Keratinocyte (primary cell): ENCODE measurements at regions not wholly inside any gene's neighbourhood (a gene's known extent, or its start where the extent isn't known, plus 50 kb on each side); places are given as distances from the start of the nearest gene placed in this dataset.

Experiments
- DNase-seq: peaks from one replicate; pipeline ENCODE4 v3.0.0-alpha.2; 2011; ENCODE audit warnings: low read depth, missing footprints, low spot score
- FAIRE-seq: peaks from 2 replicates; lab custom pipeline; 2011; peaks lifted over from hg19 to GRCh38; lab: Jason Lieb, UNC
- H2AFZ ChIP-seq: 2 replicates; pipeline ENCODE4 v1.6.0; 2012; ENCODE audit warnings: low read length, control low read depth, inconsistent platforms; ENCODE audit not compliant: control insufficient read depth
- H3K27ac ChIP-seq: 2 replicates; pipeline ENCODE4 v1.5.1; 2011; ENCODE audit warnings: low read length; ENCODE audit not compliant: control insufficient read depth, insufficient read depth
- H3K27me3 ChIP-seq: 3 replicates; pipeline ENCODE4 v1.6.0; 2011; ENCODE audit warnings: low read length; ENCODE audit not compliant: control insufficient read depth, insufficient read depth; ENCODE audit errors: extremely low read depth
- H3K36me3 ChIP-seq, 2 experiments: 2 replicates in 1 of 2; 3 replicates in 1 of 2; pipeline ENCODE4 v1.5.1; 2011; ENCODE audit warnings: low read length in 2 of 2, mild to moderate bottlenecking in 1 of 2; ENCODE audit not compliant: control insufficient read depth in 2 of 2, insufficient read depth in 2 of 2; ENCODE audit errors: extremely low read depth in 1 of 2
- H3K4me1 ChIP-seq: 3 replicates; pipeline ENCODE4 v1.5.1; 2011; ENCODE audit warnings: low read length; ENCODE audit not compliant: control insufficient read depth, insufficient read depth; ENCODE audit errors: extremely low read depth
- H3K4me2 ChIP-seq: 3 replicates; pipeline ENCODE4 v1.6.0; 2011; ENCODE audit warnings: low read depth, low read length; ENCODE audit not compliant: control insufficient read depth, insufficient read depth; ENCODE audit errors: extremely low read depth
- H3K4me3 ChIP-seq, 3 experiments: fragments of 200-600 bp in 1 of 3; sonication (generic) in 1 of 3; 2 replicates in 2 of 3; 3 replicates in 1 of 3; pipeline ENCODE4 v1.5.1; 2011 to 2016; ENCODE audit warnings: low read length in 3 of 3, mild to moderate bottlenecking in 3 of 3, control low read depth in 2 of 3, inconsistent platforms in 1 of 3, low read depth in 1 of 3, mixed read lengths in 1 of 3, mixed run types in 1 of 3, moderate library complexity in 1 of 3; ENCODE audit not compliant: control insufficient read depth in 2 of 3, insufficient read depth in 2 of 3; ENCODE audit errors: extremely low read depth in 1 of 3
- H3K79me2 ChIP-seq: 2 replicates; pipeline ENCODE4 v1.6.0; 2012; ENCODE audit warnings: low read length; ENCODE audit not compliant: control insufficient read depth, insufficient read depth
- H3K9ac ChIP-seq: 3 replicates; pipeline ENCODE4 v1.6.0; 2011; ENCODE audit warnings: low read length; ENCODE audit not compliant: control insufficient read depth, insufficient read depth; ENCODE audit errors: extremely low read depth
- H3K9me1 ChIP-seq: 3 replicates; pipeline ENCODE4 v1.6.0; 2011; ENCODE audit warnings: low read length; ENCODE audit not compliant: control insufficient read depth, insufficient read depth; ENCODE audit errors: extremely low read depth
- H3K9me3 ChIP-seq: 2 replicates; pipeline ENCODE4 v1.5.1; 2012; ENCODE audit warnings: low read depth, low read length; ENCODE audit not compliant: control insufficient read depth
- H4K20me1 ChIP-seq: 3 replicates; pipeline ENCODE4 v1.6.0; 2011; ENCODE audit warnings: low read length; ENCODE audit not compliant: control insufficient read depth, insufficient read depth; ENCODE audit errors: extremely low read depth
- CTCF ChIP-seq, 3 experiments: IDR thresholded peaks in 1 of 3; conservative IDR thresholded peaks in 1 of 3; optimal IDR thresholded peaks in 1 of 3; 2 replicates in 2 of 3; 3 replicates in 1 of 3; pipeline versions ENCODE3 to v1.5.1; 2011; ENCODE audit warnings: low read length in 3 of 3, mild to moderate bottlenecking in 3 of 3, moderate library complexity in 2 of 3, control low read depth in 1 of 3, inconsistent platforms in 1 of 3; ENCODE audit not compliant: insufficient read depth in 2 of 3; ENCODE audit errors: extremely low read depth in 1 of 3
- EZH2 ChIP-seq: IDR thresholded peaks from one replicate; pipeline ENCODE4 v1.6.1; 2012; ENCODE audit warnings: inconsistent platforms, mild to moderate bottlenecking, low read length, moderate library complexity
- dilution Hi-C: fragments of 300-500 bp; cut with MboI; formaldehyde crosslinking; loops from one replicate; pipeline ENCODE4 v1.7.0; 2020; ENCODE audit warnings: low sequenced_read_pairs; ENCODE audit not compliant: extremely low pct_ligation_motif_present

GRCh38 chr16:49150341-49150740, 131.3 kb downstream of the CBLN1 start:
- Histone ChIP-seq H3K9me3 (no peaks in the 10 kb centered on the region), H3K4me3 (no peak overlapping the region), H3K79me2 (no peaks in the 10 kb centered on the region), H3K9ac (no peak overlapping the region), H4K20me1 (no peaks in the 10 kb centered on the region), H3K9me1 (no peaks in the 10 kb centered on the region), H3K27me3 (no peaks in the 10 kb centered on the region), H3K4me1 (no peaks in the 10 kb centered on the region), H3K4me2 (no peak overlapping the region), H3K36me3 (no peaks in the 10 kb centered on the region), H3K27ac (no peak overlapping the region), H2AFZ (no peak overlapping the region)
- TF ChIP-seq CTCF (optimal IDR thresholded peaks at IDR 0.05 in 1 of 3, IDR thresholded peaks at IDR 0.05 in 1 of 3, conservative IDR thresholded peaks at IDR 0.05 in 1 of 3; ENCODE audit: extremely low read depth in 1 of 3, insufficient read depth in 2 of 3, low read length in 3 of 3) (no peak), EZH2 (no peak)
- FAIRE-seq: no peak
- DNase-seq: no peak
- dilution Hi-C loops: no loop called here

- dilution Hi-C loops: no loop called here
- no peaks in the 10 kb centered on the region for H3K79me2 ChIP-seq
- H3K9ac ChIP-seq: no peak overlapping the region
- FAIRE-seq (no peak), DNase-seq (no peak)
- H3K27ac ChIP-seq: no peak overlapping the region
- TF ChIP-seq EZH2: no peak
- no peak for TF ChIP-seq CTCF (optimal IDR thresholded peaks at IDR 0.05 in 1 of 3, IDR thresholded peaks at IDR 0.05 in 1 of 3, conservative IDR thresholded peaks at IDR 0.05 in 1 of 3; ENCODE audit: extremely low read depth in 1 of 3, insufficient read depth in 2 of 3, low read length in 3 of 3)
- H2AFZ ChIP-seq: no peak overlapping the region
- no peaks in the 10 kb centered on the region for H3K9me3 ChIP-seq
- no peaks in the 10 kb centered on the region for H4K20me1 ChIP-seq
- no peaks in the 10 kb centered on the region for H3K4me1 ChIP-seq
- H3K27me3 ChIP-seq: no peaks in the 10 kb centered on the region
- H3K36me3 ChIP-seq: no peaks in the 10 kb centered on the region
- no peaks in the 10 kb centered on the region for H3K9me1 ChIP-seq
- no peak overlapping the region for H3K4me2 ChIP-seq
- no peak overlapping the region for H3K4me3 ChIP-seq
Observed at GRCh38 chr16:49148410-49148809, 133.2 kb downstream of the CBLN1 start.
